H1 (cell line): ENCODE measurements at regions not wholly inside any gene's neighbourhood (a gene's known extent, or its start where the extent isn't known, plus 50 kb on each side); places are given as distances from the start of the nearest gene placed in this dataset.

ENCODE experiments used
- CTCF ChIA-PET: fragments of 300-600 bp; sonication (Branson Sonifier 250); formaldehyde crosslinking; loops from one replicate; lab custom pipeline; 2021; ENCODE audit not compliant: partially characterized antibody; lab: Charles Lee
- POLR2A ChIA-PET: fragments of 300-600 bp; sonication (Branson Sonifier 250); formaldehyde crosslinking; loops from one replicate; lab custom pipeline; 2021; ENCODE audit warnings: inconsistent platforms; ENCODE audit not compliant: partially characterized antibody; lab: Charles Lee
- DNase-seq, 2 experiments: peaks; one replicate each; pipeline versions ENCODE4 v3.0.0 to v3.0.0-alpha.2; 2010 to 2022; ENCODE audit warnings: low spot score in 2 of 2, low read depth in 1 of 2, mixed read lengths in 1 of 2
- FAIRE-seq: peaks from 2 replicates; lab custom pipeline; 2011; peaks lifted over from hg19 to GRCh38; lab: Jason Lieb, UNC
- H2AFZ ChIP-seq: 2 replicates; pipeline ENCODE4 v1.8.1; 2012; ENCODE audit warnings: low read length, inconsistent platforms
- H2AK5ac ChIP-seq: 2 replicates; pipeline ENCODE4 v1.6.1; 2013; ENCODE audit warnings: low read depth, low read length
- H2BK120ac ChIP-seq: replicated peaks from 2 replicates; pipeline ENCODE3; 2013; ENCODE audit warnings: low read depth, low read length, inconsistent platforms
- H2BK12ac ChIP-seq: 2 replicates; pipeline ENCODE4 v1.6.1; 2013; ENCODE audit warnings: low read depth, low read length
- H2BK15ac ChIP-seq: 2 replicates; pipeline ENCODE4 v1.6.1; 2013; ENCODE audit warnings: low read length
- H2BK20ac ChIP-seq: 2 replicates; pipeline ENCODE4 v1.6.1; 2013; ENCODE audit warnings: low read length
- H2BK5ac ChIP-seq: 2 replicates; pipeline ENCODE4 v1.6.1; 2013; ENCODE audit warnings: low read depth, low read length
- H3K14ac ChIP-seq: 2 replicates; pipeline ENCODE4 v1.6.1; 2013; ENCODE audit warnings: inconsistent platforms; ENCODE audit not compliant: insufficient read length
- H3K18ac ChIP-seq: 2 replicates; pipeline ENCODE4 v1.6.1; 2013; ENCODE audit warnings: low read length; ENCODE audit errors: extremely low read depth
- H3K23ac ChIP-seq: 2 replicates; pipeline ENCODE4 v1.6.1; 2013; ENCODE audit warnings: inconsistent platforms; ENCODE audit not compliant: insufficient read length
- H3K23me2 ChIP-seq: 2 replicates; pipeline ENCODE4 v1.6.1; 2013; ENCODE audit warnings: low read depth, low read length
- H3K27ac ChIP-seq: 2 replicates; pipeline ENCODE4 v1.6.1; 2011; ENCODE audit warnings: low read depth, low read length, inconsistent platforms
- H3K27me3 ChIP-seq, 4 experiments: replicated peaks in 1 of 4; 1 replicate in 1 of 4; 2 replicates in 3 of 4; pipeline versions ENCODE4 v1.6.1 to v1.8.1; 2011 to 2013; ENCODE audit warnings: low read length in 3 of 4, mild to moderate bottlenecking in 3 of 4, inconsistent platforms in 2 of 4, mixed read lengths in 2 of 4, moderate library complexity in 1 of 4; ENCODE audit not compliant: control insufficient read depth in 3 of 4, insufficient read depth in 3 of 4; ENCODE audit errors: extremely low read depth in 1 of 4
- H3K36me3 ChIP-seq, 4 experiments: 2 replicates each; pipeline versions ENCODE4 v1.6.1 to v1.8.1; 2011 to 2013; ENCODE audit warnings: mild to moderate bottlenecking in 4 of 4, low read length in 3 of 4, moderate library complexity in 2 of 4, control low read depth in 1 of 4, inconsistent platforms in 1 of 4; ENCODE audit not compliant: insufficient read depth in 4 of 4, control insufficient read depth in 2 of 4
- H3K4ac ChIP-seq: replicated peaks from 2 replicates; pipeline ENCODE3; 2013; ENCODE audit warnings: low read length, low read depth, mixed read lengths, inconsistent platforms; ENCODE audit not compliant: insufficient read length
- H3K4me1 ChIP-seq, 4 experiments: replicated peaks in 1 of 4; 1 replicate in 1 of 4; 2 replicates in 3 of 4; pipeline versions ENCODE4 v1.6.1 to v1.8.1; 2011 to 2013; ENCODE audit warnings: low read length in 3 of 4, inconsistent platforms in 2 of 4, mixed read lengths in 1 of 4; ENCODE audit not compliant: insufficient read depth in 4 of 4, control insufficient read depth in 3 of 4
- H3K4me2 ChIP-seq, 2 experiments: 2 replicates each; pipeline versions ENCODE4 v1.6.1 to v1.8.1; 2011 to 2013; ENCODE audit warnings: low read depth in 2 of 2, low read length in 2 of 2, control low read depth in 1 of 2, inconsistent platforms in 1 of 2, mild to moderate bottlenecking in 1 of 2; ENCODE audit not compliant: insufficient read depth in 1 of 2
- H3K4me3 ChIP-seq, 4 experiments: fragments of 200-600, 300-600 bp in 1 of 4; sonication (generic), shearing (Covaris generic), sonication (Bioruptor Twin) in 1 of 4; 2 replicates each; pipeline versions ENCODE4 v1.5.1 to v1.8.1; 2011 to 2016; ENCODE audit warnings: low read length in 4 of 4, low read depth in 3 of 4, control low read depth in 2 of 4, inconsistent platforms in 2 of 4, mild to moderate bottlenecking in 2 of 4, mixed read lengths in 1 of 4, moderate library complexity in 1 of 4; ENCODE audit not compliant: insufficient read depth in 2 of 4; ENCODE audit errors: extremely low read depth in 1 of 4
- H3K56ac ChIP-seq: replicated peaks from 2 replicates; pipeline ENCODE3; 2013; ENCODE audit warnings: low read depth, mild to moderate bottlenecking, mixed read lengths, low read length, inconsistent platforms; ENCODE audit not compliant: insufficient read length
- H3K79me1 ChIP-seq: 2 replicates; pipeline ENCODE4 v1.6.1; 2013; ENCODE audit warnings: low read depth, low read length, control low read depth
- H3K79me2 ChIP-seq, 2 experiments: 2 replicates each; pipeline versions ENCODE4 v1.6.1 to v1.8.1; 2012 to 2013; ENCODE audit warnings: low read length in 2 of 2, mild to moderate bottlenecking in 2 of 2, inconsistent platforms in 1 of 2; ENCODE audit not compliant: insufficient read depth in 2 of 2, control insufficient read depth in 1 of 2
- H3K9ac ChIP-seq, 4 experiments: replicated peaks in 1 of 4; 1 replicate in 1 of 4; 2 replicates in 3 of 4; pipeline versions ENCODE4 v1.6.1 to v1.8.1; 2011 to 2013; ENCODE audit warnings: low read depth in 3 of 4, low read length in 3 of 4, control low read depth in 2 of 4, mild to moderate bottlenecking in 2 of 4, moderate library complexity in 2 of 4, inconsistent platforms in 1 of 4; ENCODE audit errors: extremely low read depth in 1 of 4
- H3K9me3 ChIP-seq, 2 experiments: 2 replicates each; pipeline versions ENCODE4 v1.6.1 to v1.8.1; 2012 to 2013; ENCODE audit warnings: mild to moderate bottlenecking in 2 of 2, moderate library complexity in 2 of 2, control low read depth in 1 of 2, inconsistent platforms in 1 of 2, low read depth in 1 of 2, low read length in 1 of 2, mixed read lengths in 1 of 2; ENCODE audit not compliant: insufficient read depth in 2 of 2
- H4K20me1 ChIP-seq, 2 experiments: replicated peaks in 1 of 2; 2 replicates each; pipeline versions ENCODE3 to v1.8.1; 2011 to 2013; ENCODE audit warnings: inconsistent platforms in 2 of 2, low read length in 2 of 2, mild to moderate bottlenecking in 1 of 2; ENCODE audit not compliant: insufficient read depth in 2 of 2, control insufficient read depth in 1 of 2
- H4K5ac ChIP-seq: 2 replicates; pipeline ENCODE4 v1.6.1; 2013; ENCODE audit warnings: low read length, low read depth, mixed read lengths, inconsistent platforms; ENCODE audit not compliant: insufficient read length
- H4K8ac ChIP-seq: 2 replicates; pipeline ENCODE4 v1.8.0; 2013; ENCODE audit warnings: mild to moderate bottlenecking, moderate library complexity, low read length, inconsistent platforms; ENCODE audit not compliant: insufficient read depth; ENCODE audit errors: extremely low read depth
- H4K91ac ChIP-seq: replicated peaks from 2 replicates; pipeline ENCODE3; 2013; ENCODE audit warnings: low read length, mixed read lengths, inconsistent platforms; ENCODE audit not compliant: insufficient read length
- ASH2L ChIP-seq: fragments of 200-600, 300-600 bp; sonication (generic); IDR thresholded peaks from one replicate; pipeline ENCODE4 v1.7.1; 2017; ENCODE audit warnings: low read length
- EZH2 ChIP-seq: fragments of 200-600 bp; sonication (generic); IDR thresholded peaks from 2 replicates; pipeline ENCODE4 v1.7.1; 2012; ENCODE audit warnings: low read depth, mild to moderate bottlenecking, moderate library complexity, low read length, inconsistent platforms; ENCODE audit not compliant: severe bottlenecking
- TBP ChIP-seq: IDR thresholded peaks from 2 replicates; pipeline ENCODE4 v1.6.1; 2011; ENCODE audit warnings: low read depth, low read length, improper control_type of control experiment

- ChIA-PET POLR2A (no interaction called here), CTCF (interaction anchor here (0.7 kb wide), 1 partner anchor 9 kb away, joined by 5 read pairs; no protein-coding TSS in a partner anchor)
- Histone ChIP-seq H3K18ac (no peak overlapping the region), H4K91ac (no peak overlapping the region), H3K27ac (no peak overlapping the region), H3K23ac (no peak overlapping the region), H2AFZ (no peak overlapping the region), H3K4ac (no peak overlapping the region), H3K4me2 (no peak overlapping the region), H2BK20ac (no peak overlapping the region), H3K27me3 (no peaks in the 10 kb centered on the region), H3K14ac (no peak overlapping the region), H3K4me3 (no peak overlapping the region), H3K9ac (no peak overlapping the region), H3K23me2 (no peaks in the 10 kb centered on the region), H3K4me1 (no peaks in the 10 kb centered on the region), H4K8ac (no peak overlapping the region), H3K79me1 (no peaks in the 10 kb centered on the region), H4K5ac (no peak overlapping the region), H2BK15ac (no peak overlapping the region), H3K9me3 (no peaks in the 10 kb centered on the region), H2AK5ac (no peak overlapping the region), H3K56ac (no peak overlapping the region), H3K79me2 (no peaks in the 10 kb centered on the region), H2BK120ac (no peak overlapping the region), H3K36me3 (no peaks in the 10 kb centered on the region), H2BK5ac (no peak overlapping the region), H4K20me1 (no peaks in the 10 kb centered on the region), H2BK12ac (no peak overlapping the region)
- FAIRE-seq, result no peak
- DNase-seq, result no peak
- TF ChIP-seq TBP (no peak), EZH2 (no peak), ASH2L (no peak)
These were observed 397.7 kb downstream of the SUCLA2 start for GRCh38 chr13:47603365-47603764.
